Activated CD8-positive, alpha-beta T cell treated with anti-CD3 and anti-CD28 coated beads for 36 hours (primary cell): ENCODE measurements at regions not wholly inside any gene's neighbourhood (a gene's known extent, or its start where the extent isn't known, plus 50 kb on each side); places are given as distances from the start of the nearest gene placed in this dataset.

Experiments used
- ATAC-seq: fragments of 200-7000 bp; cut with Tn5 transposase; one replicate; pipeline ENCODE4 v1.10.0; 2021; ENCODE audit warnings: mild to moderate bottlenecking, moderate library complexity
- CTCF ChIA-PET: fragments of 350-600 bp; sonication (Branson Sonifier 250); formaldehyde crosslinking; loops from one replicate; lab custom pipeline; 2021; ENCODE audit warnings: antibody characterized with exemption; lab: Charles Lee
- POLR2A ChIA-PET: fragments of 350-600 bp; sonication (Branson Sonifier 250); formaldehyde crosslinking; loops from one replicate; lab custom pipeline; 2021; ENCODE audit warnings: antibody characterized with exemption; lab: Charles Lee
- DNase-seq: peaks from one replicate; pipeline ENCODE4 v3.0.0-alpha.2; 2020
- H3K27ac Mint-ChIP-seq: one replicate; pipeline ENCODE4 v1.8.0; 2021; ENCODE audit warnings: mild to moderate bottlenecking, mixed read lengths
- H3K27me3 Mint-ChIP-seq: one replicate; pipeline ENCODE4 v1.8.0; 2021; ENCODE audit warnings: mixed read lengths
- H3K36me3 Mint-ChIP-seq: one replicate; pipeline ENCODE4 v1.8.0; 2021; ENCODE audit warnings: low read depth, mixed read lengths
- H3K4me1 Mint-ChIP-seq: one replicate; pipeline ENCODE4 v1.8.0; 2021; ENCODE audit warnings: low read depth, mixed read lengths
- H3K4me3 Mint-ChIP-seq: one replicate; pipeline ENCODE4 v1.8.0; 2021; ENCODE audit warnings: mild to moderate bottlenecking, moderate library complexity, mixed read lengths
- H3K9me3 Mint-ChIP-seq: one replicate; pipeline ENCODE4 v1.8.0; 2021; ENCODE audit warnings: mixed read lengths
- CTCF ChIP-seq: fragments of 200-600 bp; IDR thresholded peaks from one replicate; pipeline ENCODE4 v1.8.0; 2022; ENCODE audit warnings: antibody characterized with exemption, mild to moderate bottlenecking
- intact Hi-C: fragments of 100-400 bp; cut with micrococcal nuclease; formaldehyde crosslinking; loops from one replicate; pipeline ENCODE4 v1.10.0; 2022

DNA sequence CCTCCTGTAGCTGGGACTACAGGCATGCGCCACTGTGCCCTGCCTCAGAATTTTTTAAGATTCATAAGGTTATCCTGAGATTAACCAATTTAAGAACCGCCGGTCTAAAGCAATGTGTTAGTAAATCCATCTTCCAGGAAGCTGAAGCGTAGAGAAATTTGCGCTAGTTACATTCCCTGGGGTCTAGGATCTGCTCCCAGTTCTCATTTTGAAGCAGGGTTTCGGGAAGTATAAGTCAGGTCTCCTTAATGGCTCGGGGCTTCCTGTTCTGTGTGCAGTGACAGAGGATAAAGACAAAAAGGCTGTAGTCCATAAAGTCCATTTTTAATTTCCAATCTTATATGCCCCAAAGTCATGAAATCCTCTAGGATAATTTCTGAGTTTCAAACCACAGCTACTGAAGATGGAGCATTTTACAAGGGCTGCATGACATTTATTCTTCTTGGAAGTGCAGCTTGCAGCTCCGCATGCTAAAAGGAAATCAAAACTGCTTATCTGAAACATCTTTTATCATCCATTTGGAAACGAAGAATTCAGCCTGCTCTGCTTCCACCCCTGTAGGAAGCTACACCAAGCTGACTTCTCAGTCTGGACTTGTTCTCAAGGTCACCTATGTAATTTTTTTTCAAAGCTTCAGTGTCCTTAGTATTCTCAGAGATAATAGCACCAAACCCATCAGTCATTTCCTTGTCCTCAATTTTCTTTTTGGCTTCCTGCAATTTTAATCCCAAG is 326.1 kb downstream of the PRL start:
- intact Hi-C loops, result no loop called here
- TF ChIP-seq CTCF, result no peak
- H3K27me3 Mint-ChIP-seq, result peaks cover 2% of the 10 kb centered on the region
- H3K4me3 Mint-ChIP-seq, result no peak overlapping the region
- H3K27ac Mint-ChIP-seq, result no peak overlapping the region
- ATAC-seq (no peak), DNase-seq (no peak)
- ChIA-PET POLR2A (no interaction called here), CTCF (no interaction called here)
- H3K9me3 Mint-ChIP-seq, result no peaks in the 10 kb centered on the region
- H3K4me1 Mint-ChIP-seq, result no peaks in the 10 kb centered on the region
- H3K36me3 Mint-ChIP-seq, result no peaks in the 10 kb centered on the region

GRCh38 chr6:21971541-21971940 is 325.3 kb downstream of the PRL start:
- Mint-ChIP-seq H3K4me1 (no peaks in the 10 kb centered on the region), H3K27ac (no peak overlapping the region), H3K27me3 (peaks cover 2% of the 10 kb centered on the region), H3K4me3 (no peak overlapping the region), H3K36me3 (no peaks in the 10 kb centered on the region), H3K9me3 (no peaks in the 10 kb centered on the region)
- intact Hi-C loops, result no loop called here
- CTCF ChIA-PET, result no interaction called here
- no peak for TF ChIP-seq CTCF
- ATAC-seq (no peak), DNase-seq (no peak)
- POLR2A ChIA-PET, result no interaction called here

GRCh38 chr6:21972516-21972915 is 324.3 kb downstream of the PRL start:
- ATAC-seq (no peak), DNase-seq (no peak)
- H3K36me3 Mint-ChIP-seq, result no peaks in the 10 kb centered on the region
- TF ChIP-seq CTCF, result no peak
- POLR2A ChIA-PET, result no interaction called here
- H3K4me1 Mint-ChIP-seq, result no peaks in the 10 kb centered on the region
- H3K4me3 Mint-ChIP-seq, result no peak overlapping the region
- H3K27ac Mint-ChIP-seq, result no peak overlapping the region
- H3K9me3 Mint-ChIP-seq, result no peaks in the 10 kb centered on the region
- intact Hi-C loops, result no loop called here
- CTCF ChIA-PET, result no interaction called here
- H3K27me3 Mint-ChIP-seq, result no peaks in the 10 kb centered on the region

GRCh38 chr6:21977346-21977745 is 319.5 kb downstream of the PRL start:
- POLR2A ChIA-PET, result no interaction called here

More at GRCh38 chr6:21977346-21977745, 319.5 kb downstream of the PRL start:
- Mint-ChIP-seq H3K4me1 (no peaks in the 10 kb centered on the region), H3K9me3 (no peaks in the 10 kb centered on the region), H3K36me3 (no peaks in the 10 kb centered on the region), H3K27ac (no peak overlapping the region), H3K4me3 (no peak overlapping the region), H3K27me3 (no peaks in the 10 kb centered on the region)
- ATAC-seq (no peak), DNase-seq (no peak)
- CTCF ChIA-PET, result no interaction called here
- no peak for TF ChIP-seq CTCF
- intact Hi-C loops, result no loop called here
